Ectodermal cell (in vitro differentiated cells): ENCODE measurements at regions not wholly inside any gene's neighbourhood (a gene's known extent, or its start where the extent isn't known, plus 50 kb on each side); places are given as distances from the start of the nearest gene placed in this dataset.
A peak's percentile ranks its signal among the peaks of the same experiment; 100 is the strongest.

ENCODE experiments used
- H3K27ac ChIP-seq: 2 replicates; pipeline ENCODE4 v1.7.0; 2013; ENCODE audit warnings: mild to moderate bottlenecking, low read depth, low read length; ENCODE audit not compliant: insufficient read depth, poor library complexity, severe bottlenecking
- H3K27me3 ChIP-seq: 2 replicates; pipeline ENCODE4 v1.7.0; 2013; ENCODE audit warnings: mild to moderate bottlenecking, low read length; ENCODE audit not compliant: insufficient read depth, control insufficient read depth, poor library complexity, severe bottlenecking
- H3K36me3 ChIP-seq: one replicate; pipeline ENCODE4 v1.7.0; 2013; ENCODE audit warnings: low read length; ENCODE audit not compliant: control insufficient read depth, insufficient read depth
- H3K4me1 ChIP-seq: one replicate; pipeline ENCODE4 v1.7.0; 2013; ENCODE audit warnings: low read length; ENCODE audit not compliant: control insufficient read depth, insufficient read depth
- H3K4me3 ChIP-seq: 2 replicates; pipeline ENCODE4 v1.7.0; 2013; ENCODE audit warnings: low read depth, low read length, control low read depth; ENCODE audit not compliant: insufficient read depth
- H3K9me3 ChIP-seq: 2 replicates; pipeline ENCODE4 v1.7.0; 2013; ENCODE audit warnings: mild to moderate bottlenecking, low read length, moderate library complexity; ENCODE audit not compliant: control insufficient read depth
- WGBS, 2 experiments: methylation state at CpG; one replicate each; pipeline ENCODE4 v1.1.7; 2013; ENCODE audit warnings: missing lambda C conversion rate in 2 of 2; 5-methylcytosine and 5-hydroxymethylcytosine counted together

DNA sequence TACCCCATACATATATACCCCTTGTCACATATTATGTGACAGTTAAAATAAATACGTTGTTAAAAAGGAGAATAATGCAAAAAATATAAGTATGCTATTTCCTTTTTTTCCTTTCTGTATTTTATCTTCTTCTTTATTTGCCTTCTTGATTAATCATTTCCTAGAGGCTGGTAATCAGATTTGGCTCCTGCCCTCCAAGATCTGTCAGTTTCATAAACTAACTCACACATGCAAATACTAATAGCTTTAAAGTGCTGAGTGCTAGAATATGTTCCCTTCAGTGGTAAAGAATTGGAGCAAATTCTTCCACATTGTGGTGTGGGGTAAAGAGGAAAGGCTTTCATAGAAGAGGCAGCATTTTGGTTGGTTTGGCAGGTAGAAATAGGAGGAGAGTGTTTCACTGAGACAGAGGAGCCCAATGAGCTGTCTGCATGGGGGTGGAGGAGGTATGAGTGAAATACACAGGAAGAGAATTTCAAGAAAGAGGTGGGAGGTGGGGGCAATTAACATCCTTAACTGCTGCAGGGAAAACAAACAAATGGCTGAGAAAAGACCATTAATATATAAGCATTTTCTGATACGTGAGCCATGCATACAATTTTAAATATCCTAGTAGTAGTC, 523.9 kb downstream of the BMP2 start:
- Histone ChIP-seq H3K9me3 (no peaks in the 10 kb centered on the region), H3K36me3 (no peaks in the 10 kb centered on the region), H3K27ac (no peak overlapping the region), H3K27me3 (no peaks in the 10 kb centered on the region), H3K4me1 (no peaks in the 10 kb centered on the region), H3K4me3 (no peak overlapping the region)
- no CpG with 5 or more reads among the region's 2 CpGs for WGBS, 2 experiments

- H3K4me3 ChIP-seq: no peak overlapping the region
- H3K27me3 ChIP-seq: no peaks in the 10 kb centered on the region
- no peaks in the 10 kb centered on the region for H3K36me3 ChIP-seq
- no peaks in the 10 kb centered on the region for H3K9me3 ChIP-seq
- H3K27ac ChIP-seq: no peak overlapping the region
- H3K4me1 ChIP-seq: no peaks in the 10 kb centered on the region
Measured at GRCh38 chr20:7291946-7292345, 524.5 kb downstream of the BMP2 start.

GRCh38 chr20:7294816-7295360, 527.4 kb downstream of the BMP2 start:
- Histone ChIP-seq H3K9me3 (no peaks in the 10 kb centered on the region), H3K27me3 (no peaks in the 10 kb centered on the region), H3K27ac (no peak overlapping the region), H3K36me3 (no peaks in the 10 kb centered on the region), H3K4me1 (no peaks in the 10 kb centered on the region), H3K4me3 (no peak overlapping the region)
- 95 to 98% methylated on average over 6 of the region's 6 CpGs for WGBS, 2 experiments

DNA sequence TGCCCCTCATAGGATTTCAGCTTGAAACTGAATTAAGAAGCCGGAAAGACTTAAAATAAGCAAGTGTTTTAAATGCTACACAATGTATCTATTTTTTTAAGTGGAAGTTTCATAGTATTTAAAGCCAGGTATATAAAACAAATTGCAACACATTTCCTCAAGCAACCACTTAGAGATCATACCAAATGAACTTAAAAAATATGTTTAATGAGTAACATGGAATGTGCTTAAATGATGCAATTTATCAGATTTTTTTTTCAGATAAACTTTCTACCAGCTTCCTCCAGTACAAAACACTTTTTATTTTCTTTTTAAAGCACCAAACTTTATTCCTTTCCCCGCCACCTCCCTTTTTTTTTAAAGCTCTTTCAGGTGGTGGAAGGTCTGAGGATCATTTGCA, 534.3 kb downstream of the BMP2 start:
- H3K27me3 ChIP-seq: no peaks in the 10 kb centered on the region
- WGBS, 2 experiments: 63 to 92% methylated on average over 1 to 2 of the region's 2 CpGs
- H3K4me1 ChIP-seq: peaks cover 9% of the 10 kb centered on the region
- H3K36me3 ChIP-seq: no peaks in the 10 kb centered on the region
- no peaks in the 10 kb centered on the region for H3K9me3 ChIP-seq
- H3K27ac ChIP-seq: peak overlapping the region; percentile 56
- H3K4me3 ChIP-seq: no peak overlapping the region

DNA sequence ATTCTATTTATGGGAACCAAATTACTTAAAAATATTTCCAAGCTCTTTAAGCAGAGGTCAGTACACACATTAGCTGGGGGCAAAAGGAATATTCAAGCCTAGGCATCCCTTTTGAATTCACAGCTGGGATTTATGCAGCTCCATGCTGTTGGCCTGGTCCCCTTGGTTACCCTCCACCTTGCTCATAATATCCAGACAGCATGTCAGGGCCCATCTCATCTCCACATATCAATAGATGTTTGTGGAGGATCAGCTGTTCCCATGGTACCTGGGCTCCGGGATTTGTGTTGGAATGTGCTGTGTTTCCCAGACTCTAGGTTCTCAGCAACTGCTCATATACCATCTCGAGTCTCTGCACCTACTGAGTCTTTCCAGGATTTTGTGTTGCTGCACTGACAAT, 534.8 kb downstream of the BMP2 start:
- 63 to 81% methylated on average over 2 of the region's 2 CpGs for WGBS, 2 experiments
- H3K4me1 ChIP-seq: peaks cover 9% of the 10 kb centered on the region
- no peak overlapping the region for H3K4me3 ChIP-seq
- H3K27me3 ChIP-seq: no peaks in the 10 kb centered on the region
- peak overlapping the region; percentile 70 for H3K27ac ChIP-seq
- H3K36me3 ChIP-seq: no peaks in the 10 kb centered on the region
- H3K9me3 ChIP-seq: no peaks in the 10 kb centered on the region

DNA sequence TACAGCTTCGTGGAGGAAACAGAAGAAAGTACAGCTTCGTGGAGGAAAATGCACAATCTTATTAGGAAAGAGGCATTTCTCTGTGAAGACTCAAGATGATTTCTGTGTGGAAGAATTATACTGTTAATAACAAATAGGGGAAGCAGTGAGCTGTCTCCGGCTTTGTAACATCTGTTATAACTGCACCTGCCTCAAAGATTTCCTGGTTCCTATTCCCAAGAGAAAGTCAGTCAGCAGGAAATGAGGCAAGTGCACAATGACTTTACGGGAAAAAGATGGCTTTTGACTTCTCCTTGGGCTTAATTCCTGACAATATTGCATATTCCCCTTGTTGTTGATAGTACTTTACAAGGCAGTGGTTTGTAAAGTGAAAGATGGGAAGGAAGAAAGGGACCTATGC, 538.5 kb downstream of the BMP2 start:
- Histone ChIP-seq H3K4me1 (peaks cover 9% of the 10 kb centered on the region), H3K27ac (no peak overlapping the region), H3K27me3 (no peaks in the 10 kb centered on the region), H3K36me3 (no peaks in the 10 kb centered on the region), H3K9me3 (no peaks in the 10 kb centered on the region), H3K4me3 (no peak overlapping the region)
- 89 to 95% methylated on average over 4 of the region's 4 CpGs for WGBS, 2 experiments

DNA sequence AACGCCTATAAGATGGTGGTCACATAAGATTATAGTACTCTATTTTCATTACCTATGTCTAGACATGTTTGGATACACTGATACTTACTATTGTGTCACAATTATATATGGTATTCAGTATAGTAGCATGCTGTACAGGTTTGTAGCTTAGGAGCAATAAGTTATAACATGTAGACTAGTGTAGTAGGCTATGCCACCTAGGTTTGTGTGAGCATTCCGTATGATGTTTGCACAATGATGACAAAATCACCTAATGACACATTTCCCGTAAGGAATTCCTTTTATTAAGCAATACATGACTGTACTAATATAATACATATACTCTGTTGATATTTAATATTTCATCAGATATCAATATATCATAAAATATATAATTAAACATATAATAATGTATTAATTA, 540.7 kb downstream of the BMP2 start:
- H3K4me1 ChIP-seq: no peaks in the 10 kb centered on the region
- no peak overlapping the region for H3K27ac ChIP-seq
- no peaks in the 10 kb centered on the region for H3K9me3 ChIP-seq
- H3K36me3 ChIP-seq: no peaks in the 10 kb centered on the region
- H3K4me3 ChIP-seq: no peak overlapping the region
- 100% methylated on average over 1 to 2 of the region's 3 CpGs for WGBS, 2 experiments
- H3K27me3 ChIP-seq: no peaks in the 10 kb centered on the region

DNA sequence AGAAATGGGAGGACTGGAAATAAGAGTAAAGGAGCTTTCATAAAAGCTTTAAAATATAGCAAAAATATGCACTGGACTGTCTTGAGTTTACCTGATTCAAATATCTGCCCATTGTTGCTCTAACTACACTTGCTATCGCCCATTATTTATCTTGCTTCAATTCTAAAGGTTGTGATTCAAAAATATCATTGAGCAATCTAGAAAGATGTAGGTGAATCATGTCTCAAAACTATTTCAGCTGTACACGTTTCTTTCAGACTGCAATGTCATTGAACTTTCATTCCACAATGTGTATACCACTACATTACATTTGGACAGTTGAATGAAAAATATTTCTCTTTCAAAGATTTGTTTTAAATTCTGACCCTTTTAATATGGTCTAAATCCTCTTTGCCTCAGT, 545.6 kb downstream of the BMP2 start:
- H3K4me1 ChIP-seq: no peaks in the 10 kb centered on the region
- H3K9me3 ChIP-seq: no peaks in the 10 kb centered on the region
- no peak overlapping the region for H3K4me3 ChIP-seq
- H3K36me3 ChIP-seq: no peaks in the 10 kb centered on the region
- no peaks in the 10 kb centered on the region for H3K27me3 ChIP-seq
- H3K27ac ChIP-seq: no peak overlapping the region
- WGBS, 2 experiments: 80 to 100% methylated on average over 2 of the region's 2 CpGs

GRCh38 chr20:7323957-7324356, 556.5 kb downstream of the BMP2 start:
- Histone ChIP-seq H3K4me1 (no peaks in the 10 kb centered on the region), H3K27ac (no peak overlapping the region), H3K9me3 (no peaks in the 10 kb centered on the region), H3K36me3 (no peaks in the 10 kb centered on the region), H3K27me3 (no peaks in the 10 kb centered on the region), H3K4me3 (no peak overlapping the region)
- 93 to 94% methylated on average over 5 of the region's 5 CpGs for WGBS, 2 experiments

DNA sequence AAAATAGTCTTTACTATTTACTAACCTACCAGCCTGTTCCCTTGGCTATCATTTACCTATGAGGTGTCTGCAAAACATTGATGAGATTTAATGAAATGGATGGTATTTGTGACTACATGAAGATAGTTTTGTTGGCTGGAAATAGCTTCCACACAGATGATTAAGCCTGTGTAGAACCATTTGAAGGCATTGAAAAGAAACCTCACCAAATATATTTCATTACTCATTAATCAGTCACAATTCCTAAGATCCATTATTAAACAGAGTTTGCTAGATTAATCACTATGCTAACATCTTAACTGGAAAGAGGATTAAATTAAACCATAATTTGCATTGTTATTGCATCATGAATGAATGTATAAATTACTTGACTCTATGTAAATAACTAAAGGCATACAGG, 560.3 kb downstream of the BMP2 start:
- Histone ChIP-seq H3K9me3 (no peaks in the 10 kb centered on the region), H3K27ac (no peak overlapping the region), H3K4me1 (no peaks in the 10 kb centered on the region), H3K4me3 (no peak overlapping the region), H3K36me3 (no peaks in the 10 kb centered on the region), H3K27me3 (no peaks in the 10 kb centered on the region)

GRCh38 chr20:7330850-7331249, 563.4 kb downstream of the BMP2 start:
- 64 to 72% methylated on average over 3 to 4 of the region's 4 CpGs for WGBS, 2 experiments
- Histone ChIP-seq H3K9me3 (no peaks in the 10 kb centered on the region), H3K4me1 (no peaks in the 10 kb centered on the region), H3K27me3 (no peaks in the 10 kb centered on the region), H3K4me3 (no peak overlapping the region), H3K36me3 (no peaks in the 10 kb centered on the region), H3K27ac (no peak overlapping the region)
